T-cell (primary cell): ENCODE measurements at regions not wholly inside any gene's neighbourhood (a gene's known extent, or its start where the extent isn't known, plus 50 kb on each side); places are given as distances from the start of the nearest gene placed in this dataset.

Experiments
- ATAC-seq, 4 experiments: fragments of 200-7000 bp in 3 of 4; fragments of 150-1000 bp in 1 of 4; cut with Tn5 transposase; replicated peaks in 1 of 4; 1 replicate in 3 of 4; 2 replicates in 1 of 4; pipeline ENCODE4 v1.10.0; 2021; ENCODE audit warnings: moderate library complexity in 3 of 4, mild to moderate bottlenecking in 2 of 4, moderate number of reproducible peaks in 1 of 4
- CTCF ChIA-PET, 2 donors: fragments of 300-600 bp; sonication (Branson Sonifier 250); formaldehyde crosslinking; loops; one replicate each; lab custom pipeline; 2022; ENCODE audit warnings: antibody characterized with exemption in 2 of 2; lab: Charles Lee
- POLR2A ChIA-PET, 2 donors: fragments of 300-600 bp; sonication (Branson Sonifier 250); formaldehyde crosslinking; loops; one replicate each; lab custom pipeline; 2022; ENCODE audit warnings: antibody characterized with exemption in 2 of 2; lab: Charles Lee
- DNase-seq, 35 experiments: peaks; one replicate each; pipeline versions ENCODE4 v3.0.0 to v3.0.0-alpha.2; 2013 to 2023
- H3K27ac ChIP-seq: one replicate; pipeline ENCODE4 v1.5.1; 2013; ENCODE audit warnings: low read length
- H3K27me3 ChIP-seq, 2 experiments: replicated peaks in 1 of 2; 1 replicate in 1 of 2; 2 replicates in 1 of 2; pipeline versions ENCODE4 v1.6.1 to v1.7.0; 2013; ENCODE audit warnings: low read length in 1 of 2, mixed read lengths in 1 of 2; ENCODE audit not compliant: control insufficient read depth in 2 of 2, insufficient read depth in 2 of 2; ENCODE audit errors: extremely low read depth in 1 of 2
- H3K36me3 ChIP-seq, 2 donors: 1 replicate in 1 of 2; 2 replicates in 1 of 2; pipeline versions ENCODE4 v1.6.1 to v1.7.0; 2013; ENCODE audit warnings: low read length in 1 of 2; ENCODE audit not compliant: control insufficient read depth in 2 of 2, insufficient read depth in 1 of 2; ENCODE audit errors: extremely low read depth in 1 of 2
- H3K4me1 ChIP-seq, 2 experiments: 1 replicate in 1 of 2; 2 replicates in 1 of 2; pipeline versions ENCODE4 v1.6.1 to v1.7.0; 2013; ENCODE audit warnings: low read length in 2 of 2, mixed read lengths in 1 of 2; ENCODE audit not compliant: insufficient read depth in 2 of 2, control insufficient read depth in 1 of 2; ENCODE audit errors: extremely low read depth in 1 of 2
- H3K4me3 ChIP-seq, 2 donors: 1 replicate in 1 of 2; 2 replicates in 1 of 2; pipeline versions ENCODE4 v1.5.1 to v1.7.0; 2013; ENCODE audit warnings: mild to moderate bottlenecking in 2 of 2, low read length in 1 of 2, moderate library complexity in 1 of 2; ENCODE audit not compliant: control insufficient read depth in 1 of 2; ENCODE audit errors: extremely low read depth in 1 of 2
- H3K9me3 ChIP-seq: 2 replicates; pipeline ENCODE4 v1.7.0; 2013
- H3K27ac Mint-ChIP-seq, 2 donors: one replicate each; pipeline ENCODE4 v1.8.0; 2020 to 2021; ENCODE audit warnings: mild to moderate bottlenecking in 2 of 2, mixed read lengths in 2 of 2
- H3K27me3 Mint-ChIP-seq, 2 donors: one replicate each; pipeline ENCODE4 v1.8.0; 2021 to 2022; ENCODE audit warnings: mixed read lengths in 2 of 2
- H3K36me3 Mint-ChIP-seq: one replicate; pipeline ENCODE4 v1.8.0; 2021; ENCODE audit warnings: mixed read lengths
- H3K4me1 Mint-ChIP-seq, 3 donors: one replicate each; pipeline ENCODE4 v1.8.0; 2020 to 2022; ENCODE audit warnings: mixed read lengths in 3 of 3, mild to moderate bottlenecking in 1 of 3
- H3K4me3 Mint-ChIP-seq, 3 donors: one replicate each; pipeline ENCODE4 v1.8.0; 2020 to 2022; ENCODE audit warnings: mild to moderate bottlenecking in 3 of 3, mixed read lengths in 3 of 3, moderate library complexity in 3 of 3
- H3K9me3 Mint-ChIP-seq, 3 donors: one replicate each; pipeline ENCODE4 v1.8.0; 2020 to 2022; ENCODE audit warnings: mixed read lengths in 3 of 3
- WGBS: methylation state at CpG from one replicate; pipeline ENCODE4 v1.1.5; 2013; ENCODE audit warnings: missing lambda C conversion rate; ENCODE audit not compliant: insufficient coverage; 5-methylcytosine and 5-hydroxymethylcytosine counted together

GRCh38 chr2:33730804-33731203 lies 131.7 kb upstream of the FAM98A start:
- Mint-ChIP-seq H3K4me3 (no peak overlapping the region), H3K4me1 (no peaks in the 10 kb centered on the region), H3K27me3 (no peaks in the 10 kb centered on the region), H3K9me3 (peaks cover 0 to 12% (median 0%) of the 10 kb centered on the region in 3 donors), H3K36me3 (no peaks in the 10 kb centered on the region), H3K27ac (no peak overlapping the region)
- DNase-seq = no peak
- no peaks in the 10 kb centered on the region for H3K36me3 ChIP-seq
- H3K27me3 ChIP-seq = peaks cover 0 to 3% of the 10 kb centered on the region in 2 experiments
- H3K4me3 ChIP-seq = no peak overlapping the region
- H3K9me3 ChIP-seq = no peaks in the 10 kb centered on the region
- CTCF ChIA-PET = no interaction called here
- no peak overlapping the region for H3K27ac ChIP-seq
- no peaks in the 10 kb centered on the region for H3K4me1 ChIP-seq
- ATAC-seq = no peak
- POLR2A ChIA-PET = interaction anchor here in 1 of 2 donors (0.7 kb wide), 1 partner anchor 54 kb away, joined by 8 read pairs; no protein-coding TSS in a partner anchor

GRCh38 chr2:33730193-33730592 lies 131.1 kb upstream of the FAM98A start:
- Histone ChIP-seq H3K36me3 (no peaks in the 10 kb centered on the region), H3K27me3 (peaks cover 0 to 3% of the 10 kb centered on the region in 2 experiments), H3K27ac (no peak overlapping the region), H3K4me1 (no peaks in the 10 kb centered on the region), H3K4me3 (no peak overlapping the region), H3K9me3 (no peaks in the 10 kb centered on the region)
- POLR2A ChIA-PET = no interaction called here
- Mint-ChIP-seq H3K4me3 (no peak overlapping the region), H3K36me3 (no peaks in the 10 kb centered on the region), H3K27ac (no peak overlapping the region), H3K27me3 (no peaks in the 10 kb centered on the region), H3K9me3 (peaks cover 0 to 12% (median 0%) of the 10 kb centered on the region in 3 donors), H3K4me1 (no peaks in the 10 kb centered on the region)
- 80% methylated on average over 1 of the region's 1 CpG for WGBS
- CTCF ChIA-PET = no interaction called here
- ATAC-seq (no peak), DNase-seq (no peak)

- Histone ChIP-seq H3K4me1 (no peaks in the 10 kb centered on the region), H3K4me3 (no peak overlapping the region), H3K27ac (no peak overlapping the region), H3K9me3 (no peaks in the 10 kb centered on the region), H3K27me3 (peaks cover 0 to 3% of the 10 kb centered on the region in 2 experiments), H3K36me3 (no peaks in the 10 kb centered on the region)
- DNase-seq = no peak
- Mint-ChIP-seq H3K4me1 (no peaks in the 10 kb centered on the region), H3K4me3 (no peak overlapping the region), H3K9me3 (peaks cover 0 to 12% (median 0%) of the 10 kb centered on the region in 3 donors), H3K27ac (no peak overlapping the region), H3K36me3 (no peaks in the 10 kb centered on the region), H3K27me3 (no peaks in the 10 kb centered on the region)
- POLR2A ChIA-PET = no interaction called here
- no CpG with 5 or more reads among the region's 1 CpG for WGBS
- no peak for ATAC-seq
- CTCF ChIA-PET = no interaction called here
Observed at GRCh38 chr2:33729353-33729752, 130.3 kb upstream of the FAM98A start.

- POLR2A ChIA-PET = interaction anchor here in 1 of 2 donors (0.6 kb wide), 1 partner anchor 12 kb away, joined by 4 read pairs; no protein-coding TSS in a partner anchor
- no peaks in the 10 kb centered on the region for H3K9me3 ChIP-seq
- WGBS = 96% methylated on average over 9 of the region's 14 CpGs
- H3K36me3 ChIP-seq = no peaks in the 10 kb centered on the region
- H3K4me3 Mint-ChIP-seq = no peak overlapping the region
- H3K27me3 Mint-ChIP-seq = peaks cover 0 to 3% of the 10 kb centered on the region in 2 donors
- H3K4me1 Mint-ChIP-seq = no peaks in the 10 kb centered on the region
- no peaks in the 10 kb centered on the region for H3K4me1 ChIP-seq
- H3K27ac ChIP-seq = no peak overlapping the region
- peaks cover 0 to 3% of the 10 kb centered on the region in 2 experiments for H3K27me3 ChIP-seq
- no peak overlapping the region for H3K27ac Mint-ChIP-seq
- ATAC-seq (no peak), DNase-seq (no peak)
- H3K36me3 Mint-ChIP-seq = no peaks in the 10 kb centered on the region
- H3K4me3 ChIP-seq = no peak overlapping the region
- peaks cover 0 to 12% (median 0%) of the 10 kb centered on the region in 3 donors for H3K9me3 Mint-ChIP-seq
- CTCF ChIA-PET = no interaction called here
Observed at GRCh38 chr2:33728106-33728505, 129.0 kb upstream of the FAM98A start.

- ATAC-seq = no peak
- 91% methylated on average over 36 of the region's 41 CpGs for WGBS
- DNase-seq = no peak
- Mint-ChIP-seq H3K9me3 (peaks cover 0 to 12% (median 0%) of the 10 kb centered on the region in 3 donors), H3K4me1 (no peaks in the 10 kb centered on the region), H3K4me3 (no peak overlapping the region), H3K36me3 (no peaks in the 10 kb centered on the region), H3K27me3 (peaks cover 0 to 3% of the 10 kb centered on the region in 2 donors), H3K27ac (no peak overlapping the region)
- Histone ChIP-seq H3K9me3 (no peaks in the 10 kb centered on the region), H3K27ac (no peak overlapping the region), H3K36me3 (no peaks in the 10 kb centered on the region), H3K4me1 (no peaks in the 10 kb centered on the region), H3K27me3 (peaks cover 0 to 3% of the 10 kb centered on the region in 2 experiments), H3K4me3 (no peak overlapping the region)
- ChIA-PET CTCF (no interaction called here), POLR2A (no interaction called here)
Observed at GRCh38 chr2:33727361-33728032, 128.4 kb upstream of the FAM98A start.

GRCh38 chr2:33726415-33726814 lies 127.3 kb upstream of the FAM98A start:
- Histone ChIP-seq H3K9me3 (no peaks in the 10 kb centered on the region), H3K4me3 (no peak overlapping the region), H3K27ac (no peak overlapping the region), H3K36me3 (no peaks in the 10 kb centered on the region), H3K27me3 (peaks cover 0 to 3% of the 10 kb centered on the region in 2 experiments), H3K4me1 (no peaks in the 10 kb centered on the region)
- Mint-ChIP-seq H3K4me1 (no peaks in the 10 kb centered on the region), H3K27me3 (peaks cover 0 to 3% of the 10 kb centered on the region in 2 donors), H3K9me3 (peaks cover 0 to 12% (median 0%) of the 10 kb centered on the region in 3 donors), H3K36me3 (no peaks in the 10 kb centered on the region), H3K4me3 (no peak overlapping the region), H3K27ac (no peak overlapping the region)
- ChIA-PET CTCF (no interaction called here), POLR2A (no interaction called here)
- 35% methylated on average over 3 of the region's 8 CpGs for WGBS
- DNase-seq (no peak), ATAC-seq (no peak)
